Kidney (tissue), 13 donors: ENCODE measurements at regions not wholly inside any gene's neighbourhood (a gene's known extent, or its start where the extent isn't known, plus 50 kb on each side); places are given as distances from the start of the nearest gene placed in this dataset.

Experiments used
- DNase-seq, 5 donors: peaks; one replicate each; pipeline ENCODE4 v3.0.0-alpha.2; 2013 to 2020
- FAIRE-seq: peaks from 2 replicates; lab custom pipeline; 2012; peaks lifted over from hg19 to GRCh38; lab: Jason Lieb, UNC
- H3K27ac ChIP-seq, 2 donors: one replicate each; pipeline ENCODE4 v1.7.0; 2013; ENCODE audit warnings: low read depth in 2 of 2, low read length in 2 of 2, inconsistent platforms in 1 of 2
- H3K27me3 ChIP-seq: one replicate; pipeline ENCODE4 v1.7.1; 2013; ENCODE audit warnings: low read length, inconsistent platforms; ENCODE audit not compliant: control insufficient read depth, insufficient read depth
- H3K36me3 ChIP-seq, 3 donors: one replicate each; pipeline versions ENCODE4 v1.7.0 to v1.7.1; 2013; ENCODE audit warnings: low read length in 3 of 3, control low read depth in 1 of 3, inconsistent platforms in 1 of 3; ENCODE audit not compliant: insufficient read depth in 3 of 3, control insufficient read depth in 2 of 3
- H3K4me1 ChIP-seq, 3 donors: one replicate each; pipeline versions ENCODE4 v1.7.0 to v1.7.1; 2013; ENCODE audit warnings: low read length in 3 of 3, inconsistent platforms in 1 of 3, low read depth in 1 of 3; ENCODE audit not compliant: control insufficient read depth in 2 of 3, insufficient read depth in 2 of 3
- H3K4me3 ChIP-seq, 3 donors: one replicate each; pipeline versions ENCODE4 v1.7.0 to v1.8.1; 2013; ENCODE audit warnings: low read length in 3 of 3, control low read depth in 1 of 3, inconsistent platforms in 1 of 3
- H3K9ac ChIP-seq, 3 donors: one replicate each; pipeline versions ENCODE4 v1.7.0 to v1.7.1; 2013; ENCODE audit warnings: low read length in 3 of 3, control low read depth in 1 of 3, inconsistent platforms in 1 of 3
- H3K9me3 ChIP-seq, 3 donors: one replicate each; pipeline versions ENCODE4 v1.7.0 to v1.7.1; 2013; ENCODE audit warnings: low read length in 3 of 3, control low read depth in 1 of 3, inconsistent platforms in 1 of 3; ENCODE audit not compliant: control insufficient read depth in 2 of 3, insufficient read depth in 1 of 3
- intact Hi-C: fragments of 100-400 bp; cut with DNase I; formaldehyde crosslinking; loops from one replicate; pipeline ENCODE4 v1.11.1; 2022
- TF ChIP-seq, protein P1 (sequence below): IDR thresholded peaks from 3 replicates; pipeline ENCODE4 v1.5.1; 2012; ENCODE audit warnings: mild to moderate bottlenecking, moderate library complexity, borderline replicate concordance; ENCODE audit not compliant: insufficient read depth; ENCODE audit errors: extremely low read depth
- donor health status: control.
- donor health status: control.
- donor health status: control.
- donor health status: control.
- donor health status: control.
- donor health status: DM: yes; HTN: yes; CAD: no.
- donor health status: Normal renal cell carcinoma (clear cell type).

DNA sequence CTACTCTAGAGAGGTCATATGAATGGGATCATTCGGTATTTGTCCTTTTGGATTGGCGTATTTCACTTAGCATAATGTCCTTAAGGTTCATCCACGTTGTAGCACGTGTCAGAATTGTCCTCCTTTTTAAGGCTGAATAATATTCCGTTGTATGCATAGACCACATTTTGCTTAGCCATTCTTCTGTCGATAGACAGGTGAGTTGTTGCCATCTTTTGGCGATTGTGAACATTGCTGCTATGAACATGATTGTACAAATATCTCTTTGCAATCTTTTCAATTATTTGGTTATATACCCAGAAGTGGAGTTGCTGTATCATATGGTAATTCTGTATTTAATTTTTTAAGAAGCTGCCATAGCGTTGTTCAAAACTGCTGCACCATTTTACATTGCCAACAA lies 52.4 kb upstream of the GOLGA8J start:
- Histone ChIP-seq H3K4me1 (no peaks in the 10 kb centered on the region), H3K9ac (no peak overlapping the region), H3K36me3 (no peaks in the 10 kb centered on the region), H3K27me3 (no peaks in the 10 kb centered on the region), H3K27ac (no peak overlapping the region), H3K9me3 (peaks cover 1 to 4% (median 3%) of the 10 kb centered on the region in 3 donors), H3K4me3 (no peak overlapping the region)
- intact Hi-C loops, result no loop called here
- TF ChIP-seq, protein P1, sequence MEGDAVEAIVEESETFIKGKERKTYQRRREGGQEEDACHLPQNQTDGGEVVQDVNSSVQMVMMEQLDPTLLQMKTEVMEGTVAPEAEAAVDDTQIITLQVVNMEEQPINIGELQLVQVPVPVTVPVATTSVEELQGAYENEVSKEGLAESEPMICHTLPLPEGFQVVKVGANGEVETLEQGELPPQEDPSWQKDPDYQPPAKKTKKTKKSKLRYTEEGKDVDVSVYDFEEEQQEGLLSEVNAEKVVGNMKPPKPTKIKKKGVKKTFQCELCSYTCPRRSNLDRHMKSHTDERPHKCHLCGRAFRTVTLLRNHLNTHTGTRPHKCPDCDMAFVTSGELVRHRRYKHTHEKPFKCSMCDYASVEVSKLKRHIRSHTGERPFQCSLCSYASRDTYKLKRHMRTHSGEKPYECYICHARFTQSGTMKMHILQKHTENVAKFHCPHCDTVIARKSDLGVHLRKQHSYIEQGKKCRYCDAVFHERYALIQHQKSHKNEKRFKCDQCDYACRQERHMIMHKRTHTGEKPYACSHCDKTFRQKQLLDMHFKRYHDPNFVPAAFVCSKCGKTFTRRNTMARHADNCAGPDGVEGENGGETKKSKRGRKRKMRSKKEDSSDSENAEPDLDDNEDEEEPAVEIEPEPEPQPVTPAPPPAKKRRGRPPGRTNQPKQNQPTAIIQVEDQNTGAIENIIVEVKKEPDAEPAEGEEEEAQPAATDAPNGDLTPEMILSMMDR, result no peak
- FAIRE-seq (no peak), DNase-seq (no peak)

- TF ChIP-seq, protein P1, result no peak
- no peak overlapping the region for H3K27ac ChIP-seq
- H3K9me3 ChIP-seq, result no peaks in the 10 kb centered on the region
- no peak overlapping the region for H3K9ac ChIP-seq
- peak in 1 of 5 donors; percentile 75 for DNase-seq
- intact Hi-C loops, result no loop called here
- H3K4me1 ChIP-seq, result no peaks in the 10 kb centered on the region
- H3K4me3 ChIP-seq, result no peak overlapping the region
- H3K27me3 ChIP-seq, result no peaks in the 10 kb centered on the region
- no peaks in the 10 kb centered on the region for H3K36me3 ChIP-seq
- no peak for FAIRE-seq
Measured at GRCh38 chr15:30023798-30024295, 58.9 kb upstream of the GOLGA8J start.

DNA sequence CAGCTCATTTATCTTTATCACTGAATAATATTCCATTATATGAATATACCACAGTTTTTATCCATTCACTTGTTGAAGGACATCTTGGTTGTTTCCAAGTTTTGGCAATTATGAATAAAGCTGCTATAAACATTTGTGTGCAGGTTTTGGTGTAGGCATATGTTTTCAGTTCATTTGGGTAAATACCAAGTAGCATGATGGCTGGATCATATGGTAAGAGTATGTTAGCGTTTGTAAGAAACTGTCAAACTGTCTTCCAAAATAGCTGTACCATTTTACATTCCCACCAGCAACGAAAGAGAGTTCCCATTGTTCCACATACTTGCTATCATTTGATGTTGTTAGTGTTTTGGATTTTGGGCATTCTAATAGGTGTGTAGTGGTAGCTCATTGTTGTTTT lies 72.0 kb upstream of the GOLGA8J start:
- no peak overlapping the region for H3K4me3 ChIP-seq
- no peak for FAIRE-seq
- no peak overlapping the region for H3K9ac ChIP-seq
- no peaks in the 10 kb centered on the region for H3K36me3 ChIP-seq
- TF ChIP-seq, protein P1, result no peak
- H3K27me3 ChIP-seq, result no peaks in the 10 kb centered on the region
- H3K4me1 ChIP-seq, result no peaks in the 10 kb centered on the region
- H3K27ac ChIP-seq, result no peak overlapping the region
- no peaks in the 10 kb centered on the region for H3K9me3 ChIP-seq
- intact Hi-C loops, result no loop called here
- no peak for DNase-seq

DNA sequence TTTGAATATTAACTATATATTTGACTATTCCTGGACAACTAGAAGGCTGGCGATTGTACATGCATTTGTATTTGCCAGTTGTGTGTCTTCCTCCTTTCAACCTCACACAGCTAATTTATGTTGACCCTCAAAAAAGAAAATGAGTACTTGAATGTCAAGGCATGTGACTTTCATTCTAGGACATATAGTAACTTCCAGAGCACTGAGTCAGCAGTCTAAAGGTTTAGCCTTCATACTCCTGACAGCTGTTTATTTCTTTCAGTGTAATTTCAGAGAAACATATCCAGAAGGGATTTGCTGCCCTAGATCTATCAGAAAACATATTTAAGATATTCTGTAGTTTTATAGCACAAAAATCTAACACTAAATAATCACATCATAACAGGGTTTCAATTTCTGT lies 74.6 kb upstream of the GOLGA8J start:
- Histone ChIP-seq H3K4me3 (no peak overlapping the region), H3K36me3 (no peaks in the 10 kb centered on the region), H3K9ac (no peak overlapping the region), H3K4me1 (no peaks in the 10 kb centered on the region), H3K9me3 (no peaks in the 10 kb centered on the region), H3K27ac (no peak overlapping the region), H3K27me3 (no peaks in the 10 kb centered on the region)
- TF ChIP-seq, protein P1, result no peak
- FAIRE-seq (no peak), DNase-seq (no peak)
- intact Hi-C loops, result no loop called here
